ENCODE measurements at regions not wholly inside any gene's neighbourhood (a gene's known extent, or its start where the extent isn't known, plus 50 kb on each side); places are given as distances from the start of the nearest gene placed in this dataset.

DNA sequence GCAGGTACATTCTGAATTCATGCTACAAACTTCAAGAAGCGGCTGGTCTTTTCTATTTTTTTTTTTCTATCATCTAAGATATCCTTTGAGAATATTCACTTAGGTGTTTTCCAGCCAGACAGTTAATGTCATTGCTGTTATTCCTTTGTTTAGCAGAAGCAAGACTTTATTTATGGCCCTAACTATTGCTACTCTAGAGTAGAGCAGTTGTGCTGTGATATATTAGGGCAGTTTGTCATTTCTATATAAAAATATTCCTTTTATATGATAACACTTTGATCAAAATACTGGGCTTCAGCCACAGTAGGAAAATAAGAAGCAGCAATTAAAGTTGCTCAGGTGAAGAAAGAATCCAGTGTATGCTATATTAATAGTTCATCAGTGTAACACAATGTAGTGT, 959.3 kb downstream of the NCAM2 start:
- intact Hi-C loops (cut with DNase I; ENCODE audit: low total_unique reads) = no loop called here

GRCh38 chr21:21963911-21964310, 965.7 kb downstream of the NCAM2 start:
- H3K36me3 ChIP-seq = no peaks in the 10 kb centered on the region
- H3K27me3 ChIP-seq = no peaks in the 10 kb centered on the region
- no peak overlapping the region for H3K4me3 ChIP-seq
- TF ChIP-seq POLR2A (IDR thresholded peaks at IDR 0.05) = no peak
- TF ChIP-seq, protein P1, sequence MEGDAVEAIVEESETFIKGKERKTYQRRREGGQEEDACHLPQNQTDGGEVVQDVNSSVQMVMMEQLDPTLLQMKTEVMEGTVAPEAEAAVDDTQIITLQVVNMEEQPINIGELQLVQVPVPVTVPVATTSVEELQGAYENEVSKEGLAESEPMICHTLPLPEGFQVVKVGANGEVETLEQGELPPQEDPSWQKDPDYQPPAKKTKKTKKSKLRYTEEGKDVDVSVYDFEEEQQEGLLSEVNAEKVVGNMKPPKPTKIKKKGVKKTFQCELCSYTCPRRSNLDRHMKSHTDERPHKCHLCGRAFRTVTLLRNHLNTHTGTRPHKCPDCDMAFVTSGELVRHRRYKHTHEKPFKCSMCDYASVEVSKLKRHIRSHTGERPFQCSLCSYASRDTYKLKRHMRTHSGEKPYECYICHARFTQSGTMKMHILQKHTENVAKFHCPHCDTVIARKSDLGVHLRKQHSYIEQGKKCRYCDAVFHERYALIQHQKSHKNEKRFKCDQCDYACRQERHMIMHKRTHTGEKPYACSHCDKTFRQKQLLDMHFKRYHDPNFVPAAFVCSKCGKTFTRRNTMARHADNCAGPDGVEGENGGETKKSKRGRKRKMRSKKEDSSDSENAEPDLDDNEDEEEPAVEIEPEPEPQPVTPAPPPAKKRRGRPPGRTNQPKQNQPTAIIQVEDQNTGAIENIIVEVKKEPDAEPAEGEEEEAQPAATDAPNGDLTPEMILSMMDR (IDR thresholded peaks at IDR 0.05) = no peak
- no peak for DNase-seq
- H3K4me1 ChIP-seq = no peaks in the 10 kb centered on the region
- no peak overlapping the region for H3K27ac ChIP-seq
- no peaks in the 10 kb centered on the region for H3K9me3 ChIP-seq
- intact Hi-C loops (cut with DNase I; ENCODE audit: low total_unique reads) = no loop called here

More for the DNA sequence above, 959.3 kb downstream of the NCAM2 start:
- TF ChIP-seq POLR2A (IDR thresholded peaks at IDR 0.05) = no peak
- TF ChIP-seq, protein P1 (IDR thresholded peaks at IDR 0.05) = no peak
- Histone ChIP-seq H3K27me3 (no peaks in the 10 kb centered on the region), H3K9me3 (no peaks in the 10 kb centered on the region), H3K4me1 (no peaks in the 10 kb centered on the region), H3K4me3 (no peak overlapping the region), H3K36me3 (no peaks in the 10 kb centered on the region), H3K27ac (no peak overlapping the region)
- no peak for DNase-seq

GRCh38 chr21:21968810-21969209, 970.6 kb downstream of the NCAM2 start:
- DNase-seq = no peak
- no peak for TF ChIP-seq POLR2A (IDR thresholded peaks at IDR 0.05)
- TF ChIP-seq, protein P1 (IDR thresholded peaks at IDR 0.05) = no peak
- Histone ChIP-seq H3K36me3 (no peaks in the 10 kb centered on the region), H3K9me3 (no peaks in the 10 kb centered on the region), H3K27me3 (no peaks in the 10 kb centered on the region), H3K4me1 (no peaks in the 10 kb centered on the region), H3K27ac (no peak overlapping the region), H3K4me3 (no peak overlapping the region)
- intact Hi-C loops (cut with DNase I; ENCODE audit: low total_unique reads) = no loop called here

GRCh38 chr21:21969211-21969610, 971.0 kb downstream of the NCAM2 start:
- Histone ChIP-seq H3K36me3 (no peaks in the 10 kb centered on the region), H3K9me3 (no peaks in the 10 kb centered on the region), H3K27me3 (no peaks in the 10 kb centered on the region), H3K4me1 (no peaks in the 10 kb centered on the region), H3K27ac (no peak overlapping the region), H3K4me3 (no peak overlapping the region)
- intact Hi-C loops (cut with DNase I; ENCODE audit: low total_unique reads) = no loop called here
- no peak for DNase-seq
- TF ChIP-seq, protein P1 (IDR thresholded peaks at IDR 0.05) = no peak
- TF ChIP-seq POLR2A (IDR thresholded peaks at IDR 0.05) = no peak

- Histone ChIP-seq H3K27ac (no peak overlapping the region), H3K27me3 (no peaks in the 10 kb centered on the region), H3K36me3 (no peaks in the 10 kb centered on the region), H3K4me1 (no peaks in the 10 kb centered on the region), H3K4me3 (no peak overlapping the region), H3K9me3 (no peaks in the 10 kb centered on the region)
- intact Hi-C loops (cut with DNase I; ENCODE audit: low total_unique reads) = no loop called here
- TF ChIP-seq, protein P1 (IDR thresholded peaks at IDR 0.05) = no peak
- no peak for TF ChIP-seq POLR2A (IDR thresholded peaks at IDR 0.05)
- DNase-seq = no peak
These were observed 973.2 kb downstream of the NCAM2 start for GRCh38 chr21:21971384-21971783.

Data from uterus (tissue), 3 donors.